SJSA1 (cell line): ENCODE measurements at regions not wholly inside any gene's neighbourhood (a gene's known extent, or its start where the extent isn't known, plus 50 kb on each side); places are given as distances from the start of the nearest gene placed in this dataset.

Experiments used
- DNase-seq, 2 experiments: peaks; one replicate each; pipeline ENCODE4 v3.0.0-alpha.2; 2015 to 2020; ENCODE audit warnings: low spot score in 2 of 2, low read depth in 1 of 2
- H3K27ac ChIP-seq: fragments of 250-450 bp; sonication (Bioruptor Pico); 2 replicates; pipeline ENCODE4 v1.5.1; 2020; ENCODE audit warnings: mild to moderate bottlenecking, moderate library complexity
- H3K27me3 ChIP-seq: fragments of 250-450 bp; sonication (Bioruptor Pico); replicated peaks from 2 replicates; pipeline ENCODE4 v1.5.1; 2020; ENCODE audit warnings: mild to moderate bottlenecking, moderate library complexity
- H3K36me3 ChIP-seq: fragments of 250-450 bp; sonication (Bioruptor Pico); 2 replicates; pipeline ENCODE4 v1.5.1; 2020; ENCODE audit warnings: mild to moderate bottlenecking
- H3K4me1 ChIP-seq: fragments of 250-450 bp; sonication (Bioruptor Pico); replicated peaks from 2 replicates; pipeline ENCODE4 v1.6.1; 2021; ENCODE audit warnings: mild to moderate bottlenecking
- H3K4me3 ChIP-seq: fragments of 250-450 bp; sonication (Bioruptor Pico); 2 replicates; pipeline ENCODE4 v1.5.1; 2020; ENCODE audit warnings: mild to moderate bottlenecking
- H3K9me3 ChIP-seq: fragments of 250-450 bp; sonication (Bioruptor Pico); replicated peaks from 2 replicates; pipeline ENCODE4 v1.5.1; 2020; ENCODE audit warnings: mild to moderate bottlenecking

- Histone ChIP-seq H3K27ac (no peak overlapping the region), H3K36me3 (no peaks in the 10 kb centered on the region), H3K4me3 (no peak overlapping the region), H3K27me3 (no peaks in the 10 kb centered on the region), H3K4me1 (no peaks in the 10 kb centered on the region), H3K9me3 (no peaks in the 10 kb centered on the region; the same call in 1 of the 2 replicates)
- peak in 1 of 2 experiments; percentile 25 for DNase-seq
Observed at GRCh38 chr14:104521816-104522745, 57.5 kb upstream of the C14orf180 start.

GRCh38 chr14:104522926-104523545 lies 56.5 kb upstream of the C14orf180 start:
- H3K9me3 ChIP-seq: peaks cover 7% of the 10 kb centered on the region; the same call in 1 of the 2 replicates
- H3K27me3 ChIP-seq: no peaks in the 10 kb centered on the region

GRCh38 chr14:104523546-104523935 lies 56.0 kb upstream of the C14orf180 start:
- Histone ChIP-seq H3K9me3 (peaks cover 9% of the 10 kb centered on the region; the same call in 1 of the 2 replicates), H3K4me1 (no peaks in the 10 kb centered on the region), H3K36me3 (no peaks in the 10 kb centered on the region), H3K4me3 (no peak overlapping the region), H3K27ac (no peak overlapping the region), H3K27me3 (no peaks in the 10 kb centered on the region)
- DNase-seq: no peak

More at GRCh38 chr14:104522926-104523545, 56.5 kb upstream of the C14orf180 start:
- Histone ChIP-seq H3K4me3 (no peak overlapping the region), H3K4me1 (no peaks in the 10 kb centered on the region), H3K36me3 (no peaks in the 10 kb centered on the region), H3K27ac (no peak overlapping the region)
- DNase-seq: peak in 1 of 2 experiments; percentile 30

GRCh38 chr14:104524726-104525125 lies 54.8 kb upstream of the C14orf180 start:
- Histone ChIP-seq H3K4me1 (no peaks in the 10 kb centered on the region), H3K4me3 (no peak overlapping the region), H3K36me3 (no peaks in the 10 kb centered on the region), H3K9me3 (peaks cover 9% of the 10 kb centered on the region; the same call in 1 of the 2 replicates), H3K27ac (no peak overlapping the region), H3K27me3 (no peaks in the 10 kb centered on the region)
- peak in 1 of 2 experiments; percentile 22 for DNase-seq

GRCh38 chr14:104526723-104527645 lies 52.6 kb upstream of the C14orf180 start:
- Histone ChIP-seq H3K4me1 (no peaks in the 10 kb centered on the region), H3K27me3 (no peaks in the 10 kb centered on the region), H3K27ac (no peak overlapping the region), H3K36me3 (no peaks in the 10 kb centered on the region), H3K4me3 (no peak overlapping the region), H3K9me3 (peaks cover 9% of the 10 kb centered on the region; the same call in 1 of the 2 replicates)
- no peak for DNase-seq

- H3K27ac ChIP-seq: no peak overlapping the region
- DNase-seq: no peak
Observed at GRCh38 chr14:104527857-104528459, 51.6 kb upstream of the C14orf180 start.

GRCh38 chr14:104528496-104528895 lies 51.1 kb upstream of the C14orf180 start:
- peak in 1 of 2 experiments; percentile 25 for DNase-seq
- no peaks in the 10 kb centered on the region for H3K4me1 ChIP-seq
- H3K27me3 ChIP-seq: no peaks in the 10 kb centered on the region
- no peaks in the 10 kb centered on the region for H3K36me3 ChIP-seq
- peaks cover 9% of the 10 kb centered on the region; the same call in 1 of the 2 replicates for H3K9me3 ChIP-seq
- H3K27ac ChIP-seq: no peak overlapping the region
- H3K4me3 ChIP-seq: no peak overlapping the region

More at GRCh38 chr14:104527857-104528459, 51.6 kb upstream of the C14orf180 start:
- H3K4me3 ChIP-seq: no peak overlapping the region
- H3K9me3 ChIP-seq: peaks cover 9% of the 10 kb centered on the region; the same call in 1 of the 2 replicates
- no peaks in the 10 kb centered on the region for H3K36me3 ChIP-seq
- H3K4me1 ChIP-seq: no peaks in the 10 kb centered on the region
- no peaks in the 10 kb centered on the region for H3K27me3 ChIP-seq
